ENCODE measurements at regions not wholly inside any gene's neighbourhood (a gene's known extent, or its start where the extent isn't known, plus 50 kb on each side); places are given as distances from the start of the nearest gene placed in this dataset.

- no peaks in the 10 kb centered on the region for H4K20me1 ChIP-seq (ENCODE audit: insufficient read depth, low read length)
- H3K36me3 ChIP-seq (replicated peaks; ENCODE audit: low read depth, low read length): no peaks in the 10 kb centered on the region
- H3K9me3 ChIP-seq (ENCODE audit: insufficient read depth, low read length): 0 out of 2 replicates have a peak, but pooled peaks cover 3% of the 10 kb centered on the region
- H2AFZ ChIP-seq (ENCODE audit: low read depth, low read length): no peak overlapping the region
- no peak overlapping the region for H3K4me2 ChIP-seq (ENCODE audit: low read length)
- no peak overlapping the region for H3K4me3 ChIP-seq (ENCODE audit: low read length)
- H3K27me3 ChIP-seq (ENCODE audit: low read depth, low read length): no peaks in the 10 kb centered on the region
- H3K9ac ChIP-seq (ENCODE audit: low read length): no peak overlapping the region
- TF ChIP-seq CTCF (IDR thresholded peaks at IDR 0.05; ENCODE audit: low read depth, low read length) (no peak), EZH2phosphoT487 (IDR thresholded peaks at IDR 0.05; ENCODE audit: low read depth) (no peak)
- 0 out of 2 replicates have a peak, but pooled peaks cover 3% of the 10 kb centered on the region for H3K4me1 ChIP-seq (ENCODE audit: low read length)
- H3K79me2 ChIP-seq (ENCODE audit: low read length): no peaks in the 10 kb centered on the region
- H3K27ac ChIP-seq (ENCODE audit: low read length): no peak overlapping the region
Measured at GRCh38 chr3:153337369-153337768, 175.3 kb downstream of the RAP2B start.

- H3K4me1 ChIP-seq (ENCODE audit: low read length): no peaks in the 10 kb centered on the region
- H2AFZ ChIP-seq (ENCODE audit: low read depth, low read length): no peak overlapping the region
- TF ChIP-seq EZH2phosphoT487 (IDR thresholded peaks at IDR 0.05; ENCODE audit: low read depth) (no peak), CTCF (IDR thresholded peaks at IDR 0.05; ENCODE audit: low read depth, low read length) (no peak)
- 0 out of 2 replicates have a peak, but pooled peaks cover 3% of the 10 kb centered on the region for H3K9me3 ChIP-seq (ENCODE audit: insufficient read depth, low read length)
- no peak overlapping the region for H3K27ac ChIP-seq (ENCODE audit: low read length)
- H3K27me3 ChIP-seq (ENCODE audit: low read depth, low read length): no peaks in the 10 kb centered on the region
- no peaks in the 10 kb centered on the region for H3K79me2 ChIP-seq (ENCODE audit: low read length)
- no peaks in the 10 kb centered on the region for H4K20me1 ChIP-seq (ENCODE audit: insufficient read depth, low read length)
- no peak overlapping the region for H3K9ac ChIP-seq (ENCODE audit: low read length)
- no peak overlapping the region for H3K4me3 ChIP-seq (ENCODE audit: low read length)
- H3K36me3 ChIP-seq (replicated peaks; ENCODE audit: low read depth, low read length): no peaks in the 10 kb centered on the region
- no peak overlapping the region for H3K4me2 ChIP-seq (ENCODE audit: low read length)
Measured at GRCh38 chr3:153338487-153338886, 176.5 kb downstream of the RAP2B start.

GRCh38 chr3:153339065-153339464, 177.0 kb downstream of the RAP2B start:
- Histone ChIP-seq H3K79me2 (ENCODE audit: low read length) (no peaks in the 10 kb centered on the region), H3K27me3 (ENCODE audit: low read depth, low read length) (no peaks in the 10 kb centered on the region), H3K4me3 (ENCODE audit: low read length) (no peak overlapping the region), H3K4me1 (ENCODE audit: low read length) (no peaks in the 10 kb centered on the region), H2AFZ (ENCODE audit: low read depth, low read length) (no peak overlapping the region), H3K9ac (ENCODE audit: low read length) (no peak overlapping the region), H4K20me1 (ENCODE audit: insufficient read depth, low read length) (no peaks in the 10 kb centered on the region), H3K4me2 (ENCODE audit: low read length) (no peak overlapping the region), H3K36me3 (replicated peaks; ENCODE audit: low read depth, low read length) (no peaks in the 10 kb centered on the region), H3K27ac (ENCODE audit: low read length) (no peak overlapping the region), H3K9me3 (ENCODE audit: insufficient read depth, low read length) (0 out of 2 replicates have a peak, but pooled peaks cover 3% of the 10 kb centered on the region)
- TF ChIP-seq CTCF (IDR thresholded peaks at IDR 0.05; ENCODE audit: low read depth, low read length) (no peak), EZH2phosphoT487 (IDR thresholded peaks at IDR 0.05; ENCODE audit: low read depth) (no peak)

- Histone ChIP-seq H2AFZ (ENCODE audit: low read depth, low read length) (no peak overlapping the region), H3K27ac (ENCODE audit: low read length) (no peak overlapping the region), H3K4me3 (ENCODE audit: low read length) (no peak overlapping the region), H3K9me3 (ENCODE audit: insufficient read depth, low read length) (0 out of 2 replicates have a peak, but pooled peaks cover 3% of the 10 kb centered on the region), H4K20me1 (ENCODE audit: insufficient read depth, low read length) (no peaks in the 10 kb centered on the region), H3K27me3 (ENCODE audit: low read depth, low read length) (no peaks in the 10 kb centered on the region), H3K9ac (ENCODE audit: low read length) (no peak overlapping the region), H3K79me2 (ENCODE audit: low read length) (no peaks in the 10 kb centered on the region), H3K4me1 (ENCODE audit: low read length) (peaks cover 6% of the 10 kb centered on the region), H3K4me2 (ENCODE audit: low read length) (no peak overlapping the region), H3K36me3 (replicated peaks; ENCODE audit: low read depth, low read length) (no peaks in the 10 kb centered on the region)
- no peak for TF ChIP-seq CTCF (IDR thresholded peaks at IDR 0.05; ENCODE audit: low read depth, low read length)
- TF ChIP-seq EZH2phosphoT487 (IDR thresholded peaks at IDR 0.05; ENCODE audit: low read depth): no peak
Measured at GRCh38 chr3:153343988-153344782, 182.2 kb downstream of the RAP2B start.
